H1 (cell line): ENCODE measurements at regions not wholly inside any gene's neighbourhood (a gene's known extent, or its start where the extent isn't known, plus 50 kb on each side); places are given as distances from the start of the nearest gene placed in this dataset.

Experiments used
- E2F6 ChIP-seq: IDR thresholded peaks from 2 replicates; pipeline ENCODE4 v1.6.1; 2012; ENCODE audit warnings: inconsistent platforms
- RBBP5 ChIP-seq: IDR thresholded peaks from 2 replicates; pipeline ENCODE4 v1.7.1; 2012; ENCODE audit warnings: low read depth, mild to moderate bottlenecking, inconsistent platforms, low read length, moderate library complexity, borderline replicate concordance
- TF ChIP-seq, protein P1 (sequence below): IDR thresholded peaks from 2 replicates; pipeline ENCODE4 v1.6.1; 2012; ENCODE audit warnings: inconsistent platforms

GRCh38 chr4:65954416-65954815 lies 284.1 kb upstream of the EPHA5 start (continued):
- TF ChIP-seq, protein P1, sequence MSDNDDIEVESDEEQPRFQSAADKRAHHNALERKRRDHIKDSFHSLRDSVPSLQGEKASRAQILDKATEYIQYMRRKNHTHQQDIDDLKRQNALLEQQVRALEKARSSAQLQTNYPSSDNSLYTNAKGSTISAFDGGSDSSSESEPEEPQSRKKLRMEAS = no peak
- TF ChIP-seq E2F6 (no peak), RBBP5 (no peak)
